HCT116 (cell line): ENCODE measurements at regions not wholly inside any gene's neighbourhood (a gene's known extent, or its start where the extent isn't known, plus 50 kb on each side); places are given as distances from the start of the nearest gene placed in this dataset.

Experiments
- ATAC-seq: fragments of 200-7000 bp; cut with Tn5 transposase; 2 replicates; pipeline ENCODE4 v1.9.1; 2020; ENCODE audit warnings: mild to moderate bottlenecking, moderate library complexity
- BruUV-seq: library from RNA; stranded (reverse); fragments of 400-500 nt; replicated peaks from 2 replicates; lab custom pipeline; 2021; lab: Mats Ljungman, UMichigan
- CTCF ChIA-PET: fragments of 300-600 bp; sonication (Branson Sonifier 250); formaldehyde crosslinking; loops from one replicate; lab custom pipeline; 2021; ENCODE audit warnings: antibody characterized with exemption; lab: Charles Lee
- POLR2A ChIA-PET: fragments of 300-600, 350-600 bp; sonication (Branson Sonifier 250); formaldehyde crosslinking; loops from one replicate; lab custom pipeline; 2021; ENCODE audit warnings: antibody characterized with exemption; lab: Charles Lee
- RAD21 ChIA-PET, 2 experiments: fragments of 300-600 bp; sonication (Branson Sonifier 250); formaldehyde crosslinking; loops; one replicate each; lab custom pipeline; 2023; ENCODE audit warnings: low total read pairs in 2 of 2; ENCODE audit not compliant: uncharacterized antibody in 2 of 2, unreplicated experiment in 2 of 2, low non-redundant PET in 1 of 2; lab: Charles Lee
- DNase-seq: peaks from one replicate; pipeline ENCODE4 v3.0.0-alpha.2; 2010; ENCODE audit warnings: low read depth, low spot score
- H2AFZ ChIP-seq: fragments of 200-600 bp; shearing (Covaris generic), sonication (generic); 2 replicates; pipeline ENCODE4 v1.6.1; 2017; ENCODE audit warnings: low read depth, mixed run types, mixed read lengths, antibody characterized with exemption, low read length; ENCODE audit not compliant: poor library complexity, severe bottlenecking
- H3K27ac ChIP-seq: 2 replicates; pipeline ENCODE4 v1.5.1; 2012; ENCODE audit warnings: low read depth, low read length
- H3K27me3 ChIP-seq: fragments of 200-600 bp; sonication (generic); 2 replicates; pipeline ENCODE4 v1.6.1; 2016; ENCODE audit warnings: mixed run types, low read length, mixed read lengths; ENCODE audit not compliant: insufficient read depth
- H3K36me3 ChIP-seq, 2 experiments: fragments of 200-500 bp in 1 of 2; fragments of 200-600 bp in 1 of 2; sonication (Bioruptor generic) in 1 of 2; sonication (generic) in 1 of 2; 2 replicates each; pipeline versions ENCODE4 v1.5.1 to v1.6.1; 2014 to 2016; ENCODE audit warnings: low read length in 2 of 2, inconsistent platforms in 1 of 2, mixed read lengths in 1 of 2, mixed run types in 1 of 2; ENCODE audit not compliant: insufficient read depth in 2 of 2, control insufficient read depth in 1 of 2
- H3K4me1 ChIP-seq, 2 experiments: fragments of 200-600 bp in 1 of 2; sonication (generic) in 1 of 2; 2 replicates each; pipeline versions ENCODE4 v1.5.1 to v1.6.1; 2012 to 2017; ENCODE audit warnings: low read length in 2 of 2, inconsistent platforms in 1 of 2, mild to moderate bottlenecking in 1 of 2, mixed read lengths in 1 of 2, mixed run types in 1 of 2, moderate library complexity in 1 of 2; ENCODE audit not compliant: insufficient read depth in 2 of 2, control insufficient read depth in 1 of 2
- H3K4me2 ChIP-seq: fragments of 200-600 bp; sonication (generic); 2 replicates; pipeline ENCODE4 v1.6.1; 2017; ENCODE audit warnings: mixed run types, low read length, mixed read lengths
- H3K4me3 ChIP-seq, 2 experiments: fragments of 200-600 bp in 1 of 2; sonication (generic) in 1 of 2; replicated peaks in 1 of 2; 2 replicates each; pipeline ENCODE4 v1.5.1; 2011 to 2016; ENCODE audit warnings: low read length in 2 of 2, control low read depth in 1 of 2, low read depth in 1 of 2, mild to moderate bottlenecking in 1 of 2, mixed read lengths in 1 of 2, mixed run types in 1 of 2
- H3K79me2 ChIP-seq: fragments of 200-600 bp; sonication (generic); 2 replicates; pipeline ENCODE4 v1.6.1; 2017; ENCODE audit warnings: mild to moderate bottlenecking, mixed run types, low read length, moderate library complexity, mixed read lengths; ENCODE audit not compliant: insufficient read depth
- H3K9ac ChIP-seq: fragments of 200-600 bp; sonication (generic); 2 replicates; pipeline ENCODE4 v1.6.1; 2016; ENCODE audit warnings: low read length, mixed read lengths
- H3K9me2 ChIP-seq: fragments of 200-600 bp; sonication (generic), shearing (Covaris generic); 2 replicates; pipeline ENCODE4 v1.6.1; 2017; ENCODE audit warnings: mixed run types, mild to moderate bottlenecking, moderate library complexity; ENCODE audit not compliant: insufficient read depth
- H3K9me3 ChIP-seq, 2 experiments: fragments of 200-500 bp in 1 of 2; fragments of 200-600 bp in 1 of 2; sonication (Bioruptor generic) in 1 of 2; sonication (generic) in 1 of 2; 2 replicates each; pipeline ENCODE4 v1.6.1; 2014 to 2017; ENCODE audit warnings: low read length in 2 of 2, mixed read lengths in 2 of 2, inconsistent platforms in 1 of 2, low read depth in 1 of 2, mild to moderate bottlenecking in 1 of 2, mixed run types in 1 of 2, moderate library complexity in 1 of 2; ENCODE audit not compliant: control insufficient read depth in 1 of 2, insufficient read depth in 1 of 2
- H4K20me1 ChIP-seq: fragments of 200-600 bp; sonication (generic), shearing (Covaris generic); 2 replicates; pipeline ENCODE4 v1.6.1; 2017; ENCODE audit warnings: mixed run types, mild to moderate bottlenecking, moderate library complexity; ENCODE audit not compliant: insufficient read depth
- CBX3 ChIP-seq: IDR thresholded peaks from 2 replicates; pipeline ENCODE4 v1.6.1; 2012; ENCODE audit warnings: low read depth
- CEBPB ChIP-seq: IDR thresholded peaks from 2 replicates; pipeline ENCODE4 v1.6.1; 2012; ENCODE audit warnings: low read depth
- CTCF ChIP-seq, 3 experiments: fragments of 200-600 bp in 1 of 3; sonication (generic) in 1 of 3; IDR thresholded peaks in 2 of 3; conservative IDR thresholded peaks in 1 of 3; 2 replicates each; pipeline ENCODE4 v1.5.1; 2012 to 2017; ENCODE audit warnings: low read depth in 2 of 3, low read length in 2 of 3, antibody characterized with exemption in 1 of 3, borderline replicate concordance in 1 of 3, control low read depth in 1 of 3, mild to moderate bottlenecking in 1 of 3, mixed read lengths in 1 of 3, mixed run types in 1 of 3, moderate library complexity in 1 of 3; ENCODE audit not compliant: insufficient read depth in 1 of 3
- EZH2 ChIP-seq: fragments of 200-600 bp; sonication (generic); IDR thresholded peaks from 2 replicates; pipeline ENCODE4 v1.6.1; 2017; ENCODE audit warnings: antibody characterized with exemption, mixed run types
- EZH2phosphoT487 ChIP-seq: fragments of 200-600 bp; IDR thresholded peaks from 2 replicates; pipeline ENCODE4 v1.6.1; 2018; ENCODE audit warnings: antibody characterized with exemption, borderline replicate concordance
- FOSL1 ChIP-seq: IDR thresholded peaks from 2 replicates; pipeline ENCODE4 v1.6.1; 2012; ENCODE audit warnings: low read depth
- JUND ChIP-seq: IDR thresholded peaks from 2 replicates; pipeline ENCODE4 v1.6.1; 2012
- MAX ChIP-seq: IDR thresholded peaks from 2 replicates; pipeline ENCODE4 v1.6.1; 2012
- POLR2AphosphoS5 ChIP-seq: IDR thresholded peaks from 2 replicates; pipeline ENCODE4 v1.6.1; 2011; ENCODE audit warnings: mild to moderate bottlenecking, low read depth, low read length, moderate library complexity
- RAD21 ChIP-seq: IDR thresholded peaks from 2 replicates; pipeline ENCODE4 v1.6.1; 2012; ENCODE audit warnings: low read depth, mild to moderate bottlenecking
- REST ChIP-seq: IDR thresholded peaks from 2 replicates; pipeline ENCODE4 v1.6.1; 2012; ENCODE audit warnings: low read depth
- SIN3A ChIP-seq: IDR thresholded peaks from 2 replicates; pipeline ENCODE4 v1.6.1; 2012; ENCODE audit warnings: low read depth
- SP1 ChIP-seq: IDR thresholded peaks from 2 replicates; pipeline ENCODE4 v1.6.1; 2012; ENCODE audit warnings: low read depth
- SRF ChIP-seq: IDR thresholded peaks from 2 replicates; pipeline ENCODE4 v1.6.1; 2012; ENCODE audit warnings: low read depth
- TCF7L2 ChIP-seq: IDR thresholded peaks from 2 replicates; pipeline ENCODE4 v1.7.0; 2011; ENCODE audit warnings: borderline replicate concordance, inconsistent platforms; ENCODE audit not compliant: insufficient read depth, insufficient read length; ENCODE audit errors: extremely low read depth
- ZBTB33 ChIP-seq: IDR thresholded peaks from 2 replicates; pipeline ENCODE4 v1.6.1; 2011; ENCODE audit warnings: mild to moderate bottlenecking, low read length, moderate library complexity; ENCODE audit not compliant: insufficient replicate concordance; ENCODE audit errors: extremely low read depth
- ZFX ChIP-seq: fragments of 450-650 bp; IDR thresholded peaks from 2 replicates; pipeline ENCODE4 v1.6.1; 2017
- ZNF274 ChIP-seq: fragments of 200-500 bp; sonication (Bioruptor generic); IDR thresholded peaks from 2 replicates; pipeline ENCODE4 v1.6.1; 2014; ENCODE audit warnings: mild to moderate bottlenecking, low read depth, low read length, inconsistent platforms
- intact Hi-C: fragments of 100-400 bp; cut with micrococcal nuclease; formaldehyde crosslinking; loops from 2 replicates; pipeline ENCODE4 v1.10.0; 2022

GRCh38 chr2:187956906-187957534 is 334.7 kb upstream of the GULP1 start:
- Histone ChIP-seq H4K20me1 (no peaks in the 10 kb centered on the region), H3K4me3 (no peak overlapping the region), H3K4me2 (no peak overlapping the region), H2AFZ (peak overlapping the region; percentile 57), H3K9ac (no peak overlapping the region), H3K27ac (no peak overlapping the region), H3K79me2 (no peaks in the 10 kb centered on the region), H3K36me3 (no peaks in the 10 kb centered on the region), H3K9me2 (no peaks in the 10 kb centered on the region; the same call in 1 of the 2 replicates), H3K27me3 (no peaks in the 10 kb centered on the region), H3K4me1 (no peaks in the 10 kb centered on the region), H3K9me3 (no peaks in the 10 kb centered on the region)
- DNase-seq (no peak), ATAC-seq (no peak)
- no TSS peak for BruUV-seq
- no peak for TF ChIP-seq ZNF274
- no peak for TF ChIP-seq CBX3
- no peak for TF ChIP-seq SIN3A
- TF ChIP-seq SRF, result no peak
- TF ChIP-seq CEBPB, result no peak
- no peak for TF ChIP-seq ZFX
- TF ChIP-seq EZH2, result no peak
- no peak for TF ChIP-seq FOSL1
- no peak for TF ChIP-seq CTCF (IDR thresholded peaks at IDR 0.05 in 2 of 3, conservative IDR thresholded peaks at IDR 0.05 in 1 of 3; ENCODE audit: borderline replicate concordance in 1 of 3, insufficient read depth in 1 of 3, low read depth in 2 of 3, low read length in 2 of 3)
- TF ChIP-seq RAD21, result no peak
- TF ChIP-seq REST, result no peak
- TF ChIP-seq POLR2AphosphoS5, result no peak
- no peak for TF ChIP-seq MAX
- TF ChIP-seq SP1, result no peak
- no peak for TF ChIP-seq JUND
- TF ChIP-seq TCF7L2, result no peak
- no peak for TF ChIP-seq ZBTB33
- no peak for TF ChIP-seq EZH2phosphoT487
- intact Hi-C loops, result no loop called here
- ChIA-PET RAD21 (no interaction called here), CTCF (no interaction called here), POLR2A (no interaction called here)
